ENCODE measurements at regions not wholly inside any gene's neighbourhood (a gene's known extent, or its start where the extent isn't known, plus 50 kb on each side); places are given as distances from the start of the nearest gene placed in this dataset.

DNA sequence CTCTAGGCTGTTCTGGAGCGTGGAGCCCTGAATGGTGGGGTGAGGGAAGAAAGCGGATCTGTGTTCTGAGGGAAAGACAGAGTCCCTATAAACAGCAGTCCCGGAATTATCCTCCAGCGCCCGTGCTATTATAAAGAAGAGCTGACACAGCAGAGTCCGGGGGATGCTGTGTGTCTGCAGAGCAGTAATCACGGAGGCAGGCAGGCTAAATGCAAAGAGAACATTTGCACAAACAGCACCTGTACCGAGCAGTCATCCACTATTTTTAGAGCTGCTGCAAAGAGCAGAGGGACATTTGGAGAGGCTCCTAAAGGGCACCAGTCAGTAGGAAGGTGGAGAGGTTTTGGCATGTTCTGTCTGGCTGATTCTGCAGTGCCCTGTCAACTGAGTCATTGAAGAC lies 293.8 kb upstream of the SLC14A2 start:
- TF ChIP-seq ZBTB7A (tag by site-specific recombination; IDR thresholded peaks at IDR 0.05; ENCODE audit: low read depth) (no peak), REST (tag by site-specific recombination; IDR thresholded peaks at IDR 0.05) (no peak), HOXD13 (CRISPR knock-in tag; IDR thresholded peaks at IDR 0.05; ENCODE audit: borderline replicate concordance) (no peak), MYNN (tag by site-specific recombination; IDR thresholded peaks at IDR 0.05; ENCODE audit: borderline replicate concordance) (no peak), TCF7L2 (IDR thresholded peaks at IDR 0.05; ENCODE audit: borderline replicate concordance, low read depth, low read length) (no peak), ZNF350 (tag by site-specific recombination; IDR thresholded peaks at IDR 0.05) (no peak)
- TF ChIP-seq, protein P1, sequence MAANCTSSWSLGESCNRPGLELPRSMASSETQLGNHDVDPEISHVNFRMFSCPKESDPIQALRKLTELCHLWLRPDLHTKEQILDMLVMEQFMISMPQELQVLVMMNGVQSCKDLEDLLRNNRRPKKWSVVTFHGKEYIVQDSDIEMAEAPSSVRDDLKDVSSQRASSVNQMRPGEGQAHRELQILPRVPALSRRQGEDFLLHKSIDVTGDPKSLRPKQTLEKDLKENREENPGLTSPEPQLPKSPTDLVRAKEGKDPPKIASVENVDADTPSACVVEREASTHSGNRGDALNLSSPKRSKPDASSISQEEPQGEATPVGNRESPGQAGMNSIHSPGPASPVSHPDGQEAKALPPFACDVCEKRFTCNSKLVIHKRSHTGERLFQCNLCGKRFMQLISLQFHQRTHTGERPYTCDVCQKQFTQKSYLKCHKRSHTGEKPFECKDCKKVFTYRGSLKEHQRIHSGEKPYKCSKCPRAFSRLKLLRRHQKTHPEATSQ (tag by site-specific recombination; IDR thresholded peaks at IDR 0.05): no peak
- TF ChIP-seq, protein P2, sequence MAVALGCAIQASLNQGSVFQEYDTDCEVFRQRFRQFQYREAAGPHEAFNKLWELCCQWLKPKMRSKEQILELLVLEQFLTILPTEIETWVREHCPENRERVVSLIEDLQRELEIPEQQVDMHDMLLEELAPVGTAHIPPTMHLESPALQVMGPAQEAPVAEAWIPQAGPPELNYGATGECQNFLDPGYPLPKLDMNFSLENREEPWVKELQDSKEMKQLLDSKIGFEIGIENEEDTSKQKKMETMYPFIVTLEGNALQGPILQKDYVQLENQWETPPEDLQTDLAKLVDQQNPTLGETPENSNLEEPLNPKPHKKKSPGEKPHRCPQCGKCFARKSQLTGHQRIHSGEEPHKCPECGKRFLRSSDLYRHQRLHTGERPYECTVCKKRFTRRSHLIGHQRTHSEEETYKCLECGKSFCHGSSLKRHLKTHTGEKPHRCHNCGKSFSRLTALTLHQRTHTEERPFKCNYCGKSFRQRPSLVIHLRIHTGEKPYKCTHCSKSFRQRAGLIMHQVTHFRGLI (tag by site-specific recombination; IDR thresholded peaks at IDR 0.05): no peak
- TF ChIP-seq, protein P3, sequence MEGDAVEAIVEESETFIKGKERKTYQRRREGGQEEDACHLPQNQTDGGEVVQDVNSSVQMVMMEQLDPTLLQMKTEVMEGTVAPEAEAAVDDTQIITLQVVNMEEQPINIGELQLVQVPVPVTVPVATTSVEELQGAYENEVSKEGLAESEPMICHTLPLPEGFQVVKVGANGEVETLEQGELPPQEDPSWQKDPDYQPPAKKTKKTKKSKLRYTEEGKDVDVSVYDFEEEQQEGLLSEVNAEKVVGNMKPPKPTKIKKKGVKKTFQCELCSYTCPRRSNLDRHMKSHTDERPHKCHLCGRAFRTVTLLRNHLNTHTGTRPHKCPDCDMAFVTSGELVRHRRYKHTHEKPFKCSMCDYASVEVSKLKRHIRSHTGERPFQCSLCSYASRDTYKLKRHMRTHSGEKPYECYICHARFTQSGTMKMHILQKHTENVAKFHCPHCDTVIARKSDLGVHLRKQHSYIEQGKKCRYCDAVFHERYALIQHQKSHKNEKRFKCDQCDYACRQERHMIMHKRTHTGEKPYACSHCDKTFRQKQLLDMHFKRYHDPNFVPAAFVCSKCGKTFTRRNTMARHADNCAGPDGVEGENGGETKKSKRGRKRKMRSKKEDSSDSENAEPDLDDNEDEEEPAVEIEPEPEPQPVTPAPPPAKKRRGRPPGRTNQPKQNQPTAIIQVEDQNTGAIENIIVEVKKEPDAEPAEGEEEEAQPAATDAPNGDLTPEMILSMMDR (tag by site-specific recombination; IDR thresholded peaks at IDR 0.05): no peak
- TF ChIP-seq, protein P4, sequence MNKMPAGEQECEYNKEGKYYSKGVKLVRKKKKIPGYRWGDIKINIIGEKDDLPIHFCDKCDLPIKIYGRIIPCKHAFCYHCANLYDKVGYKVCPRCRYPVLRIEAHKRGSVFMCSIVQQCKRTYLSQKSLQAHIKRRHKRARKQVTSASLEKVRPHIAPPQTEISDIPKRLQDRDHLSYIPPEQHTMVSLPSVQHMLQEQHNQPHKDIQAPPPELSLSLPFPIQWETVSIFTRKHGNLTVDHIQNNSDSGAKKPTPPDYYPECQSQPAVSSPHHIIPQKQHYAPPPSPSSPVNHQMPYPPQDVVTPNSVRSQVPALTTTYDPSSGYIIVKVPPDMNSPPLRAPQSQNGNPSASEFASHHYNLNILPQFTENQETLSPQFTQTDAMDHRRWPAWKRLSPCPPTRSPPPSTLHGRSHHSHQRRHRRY (tag by site-specific recombination; IDR thresholded peaks at IDR 0.05): no peak

Measured in HEK293 (cell line).